Subcutaneous abdominal adipose tissue (tissue), 5 donors: ENCODE measurements at regions not wholly inside any gene's neighbourhood (a gene's known extent, or its start where the extent isn't known, plus 50 kb on each side); places are given as distances from the start of the nearest gene placed in this dataset.

Experiments
- H3K27ac ChIP-seq: one replicate; pipeline ENCODE4 v1.7.0; 2013; ENCODE audit warnings: low read depth, mild to moderate bottlenecking, inconsistent platforms, low read length, moderate library complexity
- H3K27me3 ChIP-seq, 5 donors: one replicate each; pipeline ENCODE4 v1.7.0; 2013; ENCODE audit warnings: low read length in 5 of 5, inconsistent platforms in 1 of 5; ENCODE audit not compliant: control insufficient read depth in 5 of 5, insufficient read depth in 4 of 5
- H3K36me3 ChIP-seq, 5 donors: one replicate each; pipeline ENCODE4 v1.7.0; 2013; ENCODE audit warnings: low read length in 5 of 5; ENCODE audit not compliant: control insufficient read depth in 5 of 5, insufficient read depth in 5 of 5
- H3K4me1 ChIP-seq, 5 donors: one replicate each; pipeline ENCODE4 v1.7.0; 2013; ENCODE audit warnings: low read length in 5 of 5, mild to moderate bottlenecking in 3 of 5, moderate library complexity in 1 of 5; ENCODE audit not compliant: control insufficient read depth in 5 of 5, insufficient read depth in 5 of 5
- H3K4me3 ChIP-seq, 5 donors: one replicate each; pipeline ENCODE4 v1.7.0; 2013; ENCODE audit warnings: low read length in 5 of 5, low read depth in 1 of 5
- H3K9ac ChIP-seq, 5 donors: one replicate each; pipeline ENCODE4 v1.7.0; 2013; ENCODE audit warnings: low read length in 5 of 5, mild to moderate bottlenecking in 4 of 5, moderate library complexity in 3 of 5
- H3K9me3 ChIP-seq, 5 donors: one replicate each; pipeline ENCODE4 v1.7.0; 2013; ENCODE audit warnings: low read length in 5 of 5; ENCODE audit not compliant: control insufficient read depth in 5 of 5
- donor health status: healthy.
- donor health status: healthy.
- donor health status: healthy.
- donor health status: healthy.
- donor health status: healthy.

DNA sequence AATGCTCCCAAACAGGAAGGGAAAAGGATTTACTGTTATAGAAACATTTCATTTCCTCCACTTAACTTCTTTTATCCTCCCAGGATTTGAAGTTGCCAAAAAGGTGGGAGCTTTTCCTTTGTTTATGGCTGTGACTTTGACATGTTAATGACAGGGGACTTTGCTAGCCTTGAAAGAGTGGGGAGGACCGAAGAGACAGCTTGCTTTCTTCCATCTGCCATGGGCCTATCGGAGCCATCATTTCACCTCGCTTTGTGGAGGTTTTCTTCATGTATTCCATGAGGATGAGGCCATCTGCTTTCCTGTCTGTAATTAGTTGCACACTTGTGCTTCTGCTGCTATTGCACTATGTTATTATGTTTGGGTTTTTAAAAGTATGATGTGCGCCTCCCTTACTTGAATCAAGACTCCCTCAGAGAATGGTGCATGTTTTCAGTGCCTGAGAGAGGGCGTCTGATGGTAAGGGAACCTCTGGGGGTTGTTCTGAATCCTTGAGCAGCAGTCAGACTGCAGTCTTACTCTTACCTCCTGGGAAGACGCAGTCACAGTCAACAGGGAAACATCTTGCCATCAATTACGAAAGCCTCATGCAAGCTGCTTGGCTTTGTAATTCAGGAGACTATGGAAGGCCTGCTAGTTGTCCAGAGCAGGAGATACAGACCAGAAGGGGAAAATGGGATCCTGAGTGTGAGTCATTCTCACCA is 173.3 kb upstream of the MGAT5 start:
- H3K9ac ChIP-seq = no peak overlapping the region
- H3K9me3 ChIP-seq = peaks cover 0 to 4% (median 0%) of the 10 kb centered on the region in 5 donors
- H3K4me3 ChIP-seq = no peak overlapping the region
- H3K27ac ChIP-seq = no peak overlapping the region
- H3K36me3 ChIP-seq = no peaks in the 10 kb centered on the region
- H3K27me3 ChIP-seq = no peaks in the 10 kb centered on the region
- peaks cover 8 to 65% (median 36%) of the 10 kb centered on the region in 5 donors for H3K4me1 ChIP-seq

DNA sequence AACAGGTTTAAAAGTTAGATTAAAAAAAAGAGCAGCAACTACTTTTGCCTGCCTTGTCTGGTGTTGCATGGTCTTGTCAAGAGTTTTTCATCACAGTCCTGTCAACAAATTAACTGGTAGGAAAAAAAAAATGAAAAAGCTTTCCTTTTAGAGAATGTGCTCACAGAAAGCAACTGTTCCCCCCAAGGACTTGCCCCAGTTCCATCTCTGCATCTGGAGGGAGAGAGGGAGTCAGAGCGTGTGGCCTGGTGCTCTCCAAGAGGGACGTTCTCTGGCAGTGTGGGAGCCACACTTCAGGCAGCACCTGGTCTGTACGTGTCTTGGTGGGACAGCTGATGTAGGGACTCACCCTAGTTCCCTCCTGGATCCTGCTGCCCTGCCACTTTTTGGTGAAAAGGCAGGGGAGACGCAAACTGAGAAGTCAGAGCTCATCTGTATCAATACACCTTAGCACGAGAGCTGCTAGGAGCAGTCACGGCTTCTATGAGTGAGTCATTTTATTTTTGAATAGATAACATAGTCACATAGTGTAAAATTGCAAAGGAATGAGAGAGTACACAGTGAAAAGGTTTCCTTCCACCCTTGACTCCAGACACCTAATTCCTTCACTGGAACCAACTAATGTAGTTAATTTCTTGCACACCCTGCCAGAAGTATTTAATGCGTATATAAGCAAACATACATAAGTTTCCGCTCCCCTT is 172.5 kb upstream of the MGAT5 start:
- H3K36me3 ChIP-seq = no peaks in the 10 kb centered on the region
- H3K27ac ChIP-seq = no peak overlapping the region
- no peaks in the 10 kb centered on the region for H3K9me3 ChIP-seq
- peaks cover 8 to 56% (median 30%) of the 10 kb centered on the region in 5 donors for H3K4me1 ChIP-seq
- no peaks in the 10 kb centered on the region for H3K27me3 ChIP-seq
- no peak overlapping the region for H3K4me3 ChIP-seq
- no peak overlapping the region for H3K9ac ChIP-seq

DNA sequence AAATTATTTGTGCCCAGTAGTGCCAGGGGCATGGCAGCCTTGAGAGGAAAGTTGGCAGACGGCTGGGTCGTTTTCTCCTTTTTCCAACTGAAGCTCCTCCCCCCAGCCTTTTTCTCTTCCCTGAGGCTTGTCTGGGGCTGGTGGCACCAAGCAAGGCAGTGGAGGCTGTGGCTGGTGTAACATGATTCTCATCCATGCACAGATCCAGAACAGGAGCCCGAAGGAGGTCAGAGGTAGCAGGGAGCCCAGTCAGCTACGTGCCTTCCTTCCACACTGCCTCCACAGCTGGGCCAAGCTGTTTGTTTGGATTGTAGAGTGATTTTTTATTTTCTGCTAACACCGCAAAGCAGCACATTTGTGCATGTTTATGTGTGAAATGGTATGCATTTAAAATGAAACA is 170.3 kb upstream of the MGAT5 start:
- Histone ChIP-seq H3K9me3 (no peaks in the 10 kb centered on the region), H3K36me3 (no peaks in the 10 kb centered on the region), H3K27ac (no peak overlapping the region), H3K4me1 (peaks cover 7 to 43% (median 24%) of the 10 kb centered on the region in 5 donors), H3K4me3 (no peak overlapping the region), H3K9ac (no peak overlapping the region), H3K27me3 (no peaks in the 10 kb centered on the region)

DNA sequence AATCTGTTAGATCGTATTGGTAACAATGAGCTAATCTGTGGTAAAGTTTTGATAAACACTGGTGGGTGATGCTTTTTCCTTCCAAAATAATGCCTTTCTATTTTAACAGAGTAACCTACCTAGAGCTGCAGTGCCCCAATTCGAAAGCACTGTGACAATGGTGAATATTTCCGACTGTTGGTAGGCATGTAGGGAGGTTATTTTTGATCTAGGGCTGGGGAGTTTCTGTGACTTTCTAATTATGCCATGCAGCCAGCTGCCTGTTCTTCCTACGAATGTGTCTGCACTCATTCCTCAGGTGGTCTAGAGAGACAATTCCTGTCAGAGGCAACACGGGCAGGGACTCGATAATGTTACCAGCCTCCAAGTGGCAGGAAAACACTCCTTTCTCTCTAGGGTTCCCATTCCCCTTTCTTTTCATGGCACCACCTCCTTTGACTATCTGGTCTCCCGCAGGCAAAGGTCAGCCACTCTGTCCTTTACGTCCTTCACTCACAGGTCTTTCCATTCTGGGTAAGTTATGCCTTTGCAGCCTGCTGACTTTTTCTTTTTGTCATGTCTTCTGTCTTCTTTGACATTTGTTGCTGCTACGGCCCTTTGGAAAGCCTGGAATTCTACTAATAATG is 167.2 kb upstream of the MGAT5 start:
- Histone ChIP-seq H3K36me3 (no peaks in the 10 kb centered on the region), H3K27me3 (no peaks in the 10 kb centered on the region), H3K9ac (no peak overlapping the region), H3K27ac (no peak overlapping the region), H3K4me1 (peaks cover 0 to 18% (median 6%) of the 10 kb centered on the region in 5 donors), H3K4me3 (no peak overlapping the region), H3K9me3 (no peaks in the 10 kb centered on the region)

DNA sequence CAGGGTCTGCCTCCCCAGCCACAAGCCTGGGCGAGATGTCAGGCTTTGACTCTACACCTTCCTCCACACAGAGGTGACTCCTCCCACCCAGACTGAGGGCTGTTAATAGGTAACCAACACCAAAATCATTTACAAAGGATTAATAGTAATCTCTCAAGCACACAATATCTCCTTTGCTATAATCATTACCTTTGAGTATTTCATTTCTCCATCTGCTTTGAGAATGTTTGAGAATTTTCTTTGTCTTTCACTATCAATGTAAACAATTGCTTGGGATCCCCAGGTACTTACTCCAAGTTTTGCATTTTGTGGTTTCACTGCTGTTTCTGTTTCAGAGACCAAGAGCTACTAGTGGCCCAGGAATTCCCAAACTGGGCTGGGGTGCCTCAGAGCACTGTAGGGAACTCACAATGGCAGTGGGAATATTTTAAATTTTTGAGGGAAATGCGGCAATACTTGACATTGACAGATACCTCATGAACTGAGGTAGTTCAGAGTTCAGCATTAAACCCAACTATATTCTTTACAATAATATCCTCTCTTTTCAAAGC is 166.4 kb upstream of the MGAT5 start:
- no peaks in the 10 kb centered on the region for H3K36me3 ChIP-seq

DNA sequence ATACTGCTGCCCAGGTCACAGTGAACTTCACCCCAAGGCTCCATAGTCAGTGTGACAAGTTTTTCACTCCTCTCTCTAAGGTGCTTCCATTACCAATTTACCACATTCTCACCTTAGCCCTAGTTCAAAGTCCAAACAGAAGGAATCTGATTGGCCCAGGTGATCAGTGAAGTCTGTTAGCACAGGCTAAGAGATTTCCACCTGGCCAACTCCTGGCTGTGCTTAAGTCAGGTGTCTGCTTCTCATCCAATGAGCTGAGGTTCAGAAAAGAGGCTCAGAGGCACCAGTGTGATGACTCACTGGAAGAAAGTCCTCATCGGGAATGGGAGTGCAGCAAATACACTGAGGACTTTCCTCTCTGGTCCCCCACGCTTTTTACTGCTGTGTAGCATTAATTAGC is 164.4 kb upstream of the MGAT5 start:
- Histone ChIP-seq H3K27ac (no peak overlapping the region), H3K4me3 (no peak overlapping the region), H3K27me3 (no peaks in the 10 kb centered on the region), H3K9ac (no peak overlapping the region), H3K36me3 (no peaks in the 10 kb centered on the region), H3K9me3 (no peaks in the 10 kb centered on the region), H3K4me1 (peaks cover 0 to 1% (median 0%) of the 10 kb centered on the region in 5 donors)

More for the DNA sequence above, 166.4 kb upstream of the MGAT5 start:
- Histone ChIP-seq H3K27ac (no peak overlapping the region), H3K27me3 (no peaks in the 10 kb centered on the region), H3K9me3 (no peaks in the 10 kb centered on the region), H3K9ac (no peak overlapping the region), H3K4me3 (no peak overlapping the region), H3K4me1 (peaks cover 0 to 18% (median 6%) of the 10 kb centered on the region in 5 donors)

DNA sequence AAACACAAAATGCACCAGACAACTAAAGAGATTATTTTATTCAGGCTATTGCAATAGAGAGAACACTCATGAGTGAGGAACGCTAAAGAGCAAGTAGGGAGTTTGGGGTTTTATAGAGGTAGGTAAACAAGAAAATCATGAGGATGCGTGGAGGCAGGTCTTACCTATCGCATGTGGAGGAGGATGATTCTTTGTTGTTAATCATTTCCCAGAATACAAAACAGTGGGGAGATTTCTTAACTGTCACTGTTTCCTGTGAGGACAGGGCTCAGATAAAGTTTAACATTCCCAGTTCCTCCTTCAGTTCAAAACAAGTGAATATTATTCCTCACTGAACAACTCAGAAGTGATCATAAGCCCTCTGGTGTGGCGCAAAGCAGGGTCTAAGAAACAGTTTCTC is 156.1 kb upstream of the MGAT5 start:
- no peaks in the 10 kb centered on the region for H3K36me3 ChIP-seq
- H3K4me1 ChIP-seq = peaks cover 2 to 37% (median 22%) of the 10 kb centered on the region in 5 donors
- H3K27me3 ChIP-seq = no peaks in the 10 kb centered on the region
- no peak overlapping the region for H3K4me3 ChIP-seq
- no peak overlapping the region for H3K9ac ChIP-seq
- H3K9me3 ChIP-seq = peaks cover 0 to 4% (median 0%) of the 10 kb centered on the region in 5 donors
- H3K27ac ChIP-seq = peak overlapping the region; percentile 79

DNA sequence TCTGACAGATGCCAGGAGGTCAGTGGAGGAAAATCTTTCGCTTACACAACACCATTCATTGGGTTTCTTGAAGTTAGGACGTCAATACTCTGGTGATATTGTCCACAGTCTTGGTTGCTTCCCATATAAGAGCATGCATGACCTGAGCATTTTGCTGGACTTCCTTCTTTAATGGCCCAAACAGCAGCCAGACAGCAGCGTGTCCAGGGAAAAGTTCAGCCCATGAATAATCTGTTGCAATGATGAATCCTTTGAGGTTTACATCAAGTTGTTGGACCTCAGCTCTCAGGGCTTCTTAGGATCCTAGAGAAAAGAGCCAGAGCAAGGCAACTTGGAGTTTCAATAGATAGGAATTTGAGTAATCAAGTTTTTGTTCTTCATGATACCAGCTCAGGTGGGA is 155.6 kb upstream of the MGAT5 start:
- H3K4me1 ChIP-seq = peaks cover 2 to 37% (median 22%) of the 10 kb centered on the region in 5 donors
- H3K36me3 ChIP-seq = no peaks in the 10 kb centered on the region
- no peak overlapping the region for H3K4me3 ChIP-seq
- H3K9me3 ChIP-seq = peaks cover 0 to 4% (median 0%) of the 10 kb centered on the region in 5 donors
- H3K27ac ChIP-seq = peak overlapping the region; percentile 79
- H3K27me3 ChIP-seq = no peaks in the 10 kb centered on the region
- H3K9ac ChIP-seq = no peak overlapping the region

DNA sequence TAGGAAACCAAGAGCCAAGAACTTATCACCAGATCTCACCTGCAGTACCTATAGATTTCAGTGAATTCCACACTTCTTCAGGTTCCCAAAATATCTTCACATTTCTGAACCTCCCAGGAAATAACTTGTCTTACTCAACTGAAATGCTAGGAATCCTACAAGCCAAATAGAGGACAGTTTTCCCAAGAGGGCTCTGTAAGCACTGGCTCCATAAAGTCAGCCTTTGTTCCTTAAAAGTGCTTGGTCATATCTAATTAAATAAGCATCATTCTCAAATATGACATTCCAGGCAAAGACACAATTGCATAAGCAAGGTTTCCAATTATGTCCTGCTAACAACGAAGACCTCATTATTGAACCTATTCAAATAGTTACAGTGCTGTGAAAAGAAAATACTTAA is 154.6 kb upstream of the MGAT5 start:
- H3K4me3 ChIP-seq = no peak overlapping the region

DNA sequence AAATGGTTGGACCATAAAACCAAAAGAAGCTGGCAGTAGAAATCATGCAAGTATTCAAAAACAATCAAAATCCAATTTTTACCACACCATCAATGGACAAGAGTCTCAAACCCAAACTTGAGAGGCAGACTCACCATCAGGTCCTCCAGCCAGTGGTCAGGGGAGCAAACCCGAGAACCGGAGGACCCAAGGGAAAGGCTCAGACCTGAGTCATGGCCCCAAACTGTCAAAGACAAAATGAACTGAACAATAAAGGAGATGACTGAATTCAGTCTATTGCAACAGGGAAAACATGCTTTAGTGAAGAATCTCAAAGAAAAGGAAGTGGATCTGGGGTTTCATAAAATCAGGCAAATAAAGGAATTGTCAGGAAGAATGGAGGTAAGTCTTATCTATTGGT is 150.7 kb upstream of the MGAT5 start:
- no peaks in the 10 kb centered on the region for H3K9me3 ChIP-seq
- H3K4me3 ChIP-seq = no peak overlapping the region
- H3K27ac ChIP-seq = no peak overlapping the region
- no peak overlapping the region for H3K9ac ChIP-seq
- H3K36me3 ChIP-seq = no peaks in the 10 kb centered on the region
- H3K4me1 ChIP-seq = peaks cover 0 to 21% (median 13%) of the 10 kb centered on the region in 5 donors
- H3K27me3 ChIP-seq = no peaks in the 10 kb centered on the region

More for the DNA sequence above, 154.6 kb upstream of the MGAT5 start:
- Histone ChIP-seq H3K36me3 (no peaks in the 10 kb centered on the region), H3K9me3 (peaks cover 0 to 4% (median 0%) of the 10 kb centered on the region in 5 donors), H3K9ac (no peak overlapping the region), H3K27me3 (no peaks in the 10 kb centered on the region), H3K4me1 (peaks cover 2 to 42% (median 22%) of the 10 kb centered on the region in 5 donors), H3K27ac (no peak overlapping the region)
